HepG2 (cell line): ENCODE measurements at regions not wholly inside any gene's neighbourhood (a gene's known extent, or its start where the extent isn't known, plus 50 kb on each side); places are given as distances from the start of the nearest gene placed in this dataset.

ENCODE experiments used
- ATAC-seq: fragments of 200-7000 bp; cut with Tn5 transposase; 3 replicates; pipeline ENCODE4 v1.9.1; 2020; ENCODE audit warnings: mild to moderate bottlenecking, moderate library complexity
- BruUV-seq: library from RNA; stranded (reverse); fragments of 400-500 nt; replicated peaks from 2 replicates; lab custom pipeline; 2021; lab: Mats Ljungman, UMichigan
- CTCF ChIA-PET: fragments of 300-600 bp; formaldehyde crosslinking; extraction: SDS; loops from one replicate; lab custom pipeline; 2021; ENCODE audit warnings: low total read pairs, inconsistent platforms, low intra/inter-chr PET ratio; lab: Yijun Ruan, JAX
- POLR2A ChIA-PET: fragments of 350-600 bp; sonication (Branson Sonifier 250); formaldehyde crosslinking; loops from one replicate; lab custom pipeline; 2020; ENCODE audit warnings: antibody characterized with exemption, inconsistent platforms; lab: Yijun Ruan, JAX
- DNase-seq: peaks from one replicate; pipeline ENCODE4 v3.0.0-alpha.2; 2015; ENCODE audit warnings: low spot score
- FAIRE-seq: peaks from 3 replicates; lab custom pipeline; 2011; peaks lifted over from hg19 to GRCh38; lab: Jason Lieb, UNC
- H2AFZ ChIP-seq: one replicate; pipeline ENCODE4 v1.6.1; 2011; ENCODE audit warnings: low read length, inconsistent platforms
- H3K27ac ChIP-seq: fragments of 300-600 bp; 3 replicates; pipeline ENCODE4 v1.8.0; 2011; ENCODE audit warnings: mixed run types, mild to moderate bottlenecking, mixed read lengths, low read length, inconsistent platforms; ENCODE audit not compliant: insufficient read depth; ENCODE audit errors: extremely low read length
- H3K27me3 ChIP-seq, 2 experiments: fragments of 200-600 bp in 1 of 2; 2 replicates in 1 of 2; 3 replicates in 1 of 2; pipeline versions ENCODE4 v1.6.0 to v1.8.0; 2011; ENCODE audit warnings: low read length in 2 of 2, mild to moderate bottlenecking in 2 of 2, moderate library complexity in 2 of 2, inconsistent platforms in 1 of 2; ENCODE audit not compliant: insufficient read depth in 2 of 2, control insufficient read depth in 1 of 2
- H3K36me3 ChIP-seq, 2 experiments: fragments of 200-600 bp in 1 of 2; replicated peaks in 1 of 2; 2 replicates in 1 of 2; 3 replicates in 1 of 2; pipeline versions ENCODE4 v1.5.1 to v1.8.0; 2011; ENCODE audit warnings: low read length in 2 of 2, inconsistent platforms in 1 of 2; ENCODE audit not compliant: insufficient read depth in 2 of 2, control insufficient read depth in 1 of 2
- H3K4me1 ChIP-seq: 2 replicates; pipeline ENCODE4 v1.5.1; 2012; ENCODE audit warnings: low read length, inconsistent platforms; ENCODE audit not compliant: insufficient read depth
- H3K4me2 ChIP-seq: 2 replicates; pipeline ENCODE4 v1.6.0; 2011; ENCODE audit warnings: low read depth, low read length, inconsistent platforms
- H3K4me3 ChIP-seq, 3 experiments: fragments of 200-600 bp in 1 of 3; sonication (generic), shearing (Covaris generic) in 1 of 3; replicated peaks in 1 of 3; 2 replicates each; pipeline ENCODE4 v1.5.1; 2011 to 2016; ENCODE audit warnings: low read length in 3 of 3, inconsistent platforms in 2 of 3, low read depth in 2 of 3, mild to moderate bottlenecking in 2 of 3, control low read depth in 1 of 3, mixed read lengths in 1 of 3; ENCODE audit not compliant: insufficient read depth in 1 of 3
- H3K79me2 ChIP-seq: one replicate; pipeline ENCODE4 v1.6.1; 2011; ENCODE audit warnings: low read length, inconsistent platforms; ENCODE audit not compliant: insufficient read depth
- H3K9ac ChIP-seq: 2 replicates; pipeline ENCODE4 v1.6.0; 2011; ENCODE audit warnings: mild to moderate bottlenecking, low read depth, low read length, inconsistent platforms; ENCODE audit not compliant: insufficient read depth
- H3K9me3 ChIP-seq: 2 replicates; pipeline ENCODE4 v1.5.1; 2012; ENCODE audit warnings: mild to moderate bottlenecking, low read length
- H4K20me1 ChIP-seq: 2 replicates; pipeline ENCODE4 v1.6.0; 2011; ENCODE audit warnings: inconsistent platforms, mild to moderate bottlenecking, low read length, moderate library complexity; ENCODE audit not compliant: insufficient read depth
- BHLHE40 ChIP-seq: IDR thresholded peaks from 2 replicates; pipeline ENCODE4 v1.6.1; 2011; ENCODE audit warnings: low read length, improper control_type of control experiment
- JARID2 ChIP-seq: sonication (generic); formaldehyde crosslinking; IDR thresholded peaks from 2 replicates; pipeline ENCODE4 v1.8.1; 2023; ENCODE audit warnings: missing genetic modification reagents, inconsistent platforms; ENCODE audit not compliant: insufficient replicate concordance
- KMT2B ChIP-seq: IDR thresholded peaks from 2 replicates; pipeline ENCODE4 v1.6.1; 2016; ENCODE audit warnings: missing genetic modification reagents, missing compliant biosample characterization
- NKX3-1 ChIP-seq: sonication (generic); formaldehyde crosslinking; IDR thresholded peaks from 2 replicates; pipeline ENCODE4 v1.5.0; 2020; ENCODE audit warnings: missing genetic modification reagents
- ZFP41 ChIP-seq: sonication (generic); formaldehyde crosslinking; IDR thresholded peaks from 2 replicates; pipeline ENCODE4 v1.4.0; 2020; ENCODE audit warnings: mild to moderate bottlenecking, missing genetic modification reagents, borderline replicate concordance
- ZNF782 ChIP-seq: sonication (generic); formaldehyde crosslinking; IDR thresholded peaks from 2 replicates; pipeline ENCODE4 v1.4.0; 2020; ENCODE audit warnings: missing genetic modification reagents, mild to moderate bottlenecking, borderline replicate concordance
- WGBS: methylation state at CpG from one replicate; pipeline ENCODE4 v1.1.6; 2017; ENCODE audit warnings: low lambda C conversion rate; 5-methylcytosine and 5-hydroxymethylcytosine counted together
- in situ Hi-C: cut with HindIII; loops from 2 replicates; pipeline ENCODE4 v1.10.0; 2017; ENCODE audit warnings: low pct_unique_long_range_greater_than_20kb; ENCODE audit not compliant: extremely low pct_ligation_motif_present
- intact Hi-C: fragments of 100-400 bp; cut with micrococcal nuclease; formaldehyde crosslinking; loops from one replicate; pipeline ENCODE4 v1.10.0; 2022; ENCODE audit not compliant: unreplicated experiment
- TF ChIP-seq, protein P1 (sequence below): sonication (generic); formaldehyde crosslinking; IDR thresholded peaks from 2 replicates; pipeline ENCODE4 v1.8.0; 2022; ENCODE audit warnings: missing genetic modification reagents, mild to moderate bottlenecking, inconsistent platforms, borderline replicate concordance
- TF ChIP-seq, protein P2 (sequence below): sonication (generic); formaldehyde crosslinking; IDR thresholded peaks from 2 replicates; pipeline ENCODE4 v1.4.0; 2020; ENCODE audit warnings: missing genetic modification reagents

DNA sequence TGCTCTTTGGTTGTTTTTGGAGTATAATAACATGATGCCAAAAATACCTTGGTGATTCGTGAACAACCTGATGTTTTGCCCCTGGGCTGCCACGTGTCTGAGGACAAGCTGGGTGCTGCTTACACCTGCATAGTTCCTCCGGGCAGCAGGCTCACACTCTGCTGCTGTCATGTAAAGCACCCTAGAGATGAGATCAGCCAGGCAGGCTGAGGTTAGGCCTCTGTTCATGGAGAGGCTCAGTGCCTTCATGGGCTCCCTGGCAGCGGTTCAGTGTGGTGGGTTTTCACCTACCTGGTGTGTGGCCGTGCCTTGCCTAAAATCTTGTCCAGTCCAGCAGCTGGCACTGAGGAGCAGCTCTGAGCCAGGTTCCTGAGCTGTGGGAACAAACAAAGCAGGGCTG is 60.1 kb upstream of the TAGAP start:
- TF ChIP-seq NKX3-1 (no peak), ZNF782 (CRISPR knock-in tag) (no peak), JARID2 (CRISPR knock-in tag) (no peak), BHLHE40 (no peak), ZFP41 (CRISPR knock-in tag) (no peak), KMT2B (no peak)
- TF ChIP-seq, protein P1, sequence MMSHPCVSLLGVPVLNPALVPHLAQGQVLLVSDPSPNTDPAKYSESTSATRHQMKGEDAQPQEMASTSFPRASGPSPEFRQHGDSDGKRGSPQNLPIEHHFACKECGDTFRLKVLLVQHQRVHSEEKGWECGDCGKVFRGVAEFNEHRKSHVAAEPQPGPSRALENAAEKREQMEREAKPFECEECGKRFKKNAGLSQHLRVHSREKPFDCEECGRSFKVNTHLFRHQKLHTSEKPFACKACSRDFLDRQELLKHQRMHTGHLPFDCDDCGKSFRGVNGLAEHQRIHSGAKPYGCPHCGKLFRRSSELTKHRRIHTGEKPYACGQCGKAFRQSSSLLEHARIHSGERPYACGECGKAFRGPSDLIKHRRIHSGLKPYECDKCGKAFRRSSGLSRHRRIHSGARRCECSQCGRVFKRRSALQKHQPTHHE (CRISPR knock-in tag) = no peak
- TF ChIP-seq, protein P2, sequence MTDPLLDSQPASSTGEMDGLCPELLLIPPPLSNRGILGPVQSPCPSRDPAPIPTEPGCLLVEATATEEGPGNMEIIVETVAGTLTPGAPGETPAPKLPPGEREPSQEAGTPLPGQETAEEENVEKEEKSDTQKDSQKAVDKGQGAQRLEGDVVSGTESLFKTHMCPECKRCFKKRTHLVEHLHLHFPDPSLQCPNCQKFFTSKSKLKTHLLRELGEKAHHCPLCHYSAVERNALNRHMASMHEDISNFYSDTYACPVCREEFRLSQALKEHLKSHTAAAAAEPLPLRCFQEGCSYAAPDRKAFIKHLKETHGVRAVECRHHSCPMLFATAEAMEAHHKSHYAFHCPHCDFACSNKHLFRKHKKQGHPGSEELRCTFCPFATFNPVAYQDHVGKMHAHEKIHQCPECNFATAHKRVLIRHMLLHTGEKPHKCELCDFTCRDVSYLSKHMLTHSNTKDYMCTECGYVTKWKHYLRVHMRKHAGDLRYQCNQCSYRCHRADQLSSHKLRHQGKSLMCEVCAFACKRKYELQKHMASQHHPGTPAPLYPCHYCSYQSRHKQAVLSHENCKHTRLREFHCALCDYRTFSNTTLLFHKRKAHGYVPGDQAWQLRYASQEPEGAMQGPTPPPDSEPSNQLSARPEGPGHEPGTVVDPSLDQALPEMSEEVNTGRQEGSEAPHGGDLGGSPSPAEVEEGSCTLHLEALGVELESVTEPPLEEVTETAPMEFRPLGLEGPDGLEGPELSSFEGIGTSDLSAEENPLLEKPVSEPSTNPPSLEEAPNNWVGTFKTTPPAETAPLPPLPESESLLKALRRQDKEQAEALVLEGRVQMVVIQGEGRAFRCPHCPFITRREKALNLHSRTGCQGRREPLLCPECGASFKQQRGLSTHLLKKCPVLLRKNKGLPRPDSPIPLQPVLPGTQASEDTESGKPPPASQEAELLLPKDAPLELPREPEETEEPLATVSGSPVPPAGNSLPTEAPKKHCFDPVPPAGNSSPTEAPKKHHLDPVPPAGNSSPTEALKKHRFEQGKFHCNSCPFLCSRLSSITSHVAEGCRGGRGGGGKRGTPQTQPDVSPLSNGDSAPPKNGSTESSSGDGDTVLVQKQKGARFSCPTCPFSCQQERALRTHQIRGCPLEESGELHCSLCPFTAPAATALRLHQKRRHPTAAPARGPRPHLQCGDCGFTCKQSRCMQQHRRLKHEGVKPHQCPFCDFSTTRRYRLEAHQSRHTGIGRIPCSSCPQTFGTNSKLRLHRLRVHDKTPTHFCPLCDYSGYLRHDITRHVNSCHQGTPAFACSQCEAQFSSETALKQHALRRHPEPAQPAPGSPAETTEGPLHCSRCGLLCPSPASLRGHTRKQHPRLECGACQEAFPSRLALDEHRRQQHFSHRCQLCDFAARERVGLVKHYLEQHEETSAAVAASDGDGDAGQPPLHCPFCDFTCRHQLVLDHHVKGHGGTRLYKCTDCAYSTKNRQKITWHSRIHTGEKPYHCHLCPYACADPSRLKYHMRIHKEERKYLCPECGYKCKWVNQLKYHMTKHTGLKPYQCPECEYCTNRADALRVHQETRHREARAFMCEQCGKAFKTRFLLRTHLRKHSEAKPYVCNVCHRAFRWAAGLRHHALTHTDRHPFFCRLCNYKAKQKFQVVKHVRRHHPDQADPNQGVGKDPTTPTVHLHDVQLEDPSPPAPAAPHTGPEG (CRISPR knock-in tag) = no peak
- CTCF ChIA-PET = interaction anchor here (1.4 to 3.3 kb wide), 2 partner anchors 62 to 96 kb away, joined by 4 to 17 read pairs; no protein-coding TSS in a partner anchor
- H3K36me3 ChIP-seq = no peaks in the 10 kb centered on the region
- no peak overlapping the region for H3K4me2 ChIP-seq
- H3K27ac ChIP-seq = no peak overlapping the region
- ATAC-seq (no peak), FAIRE-seq (no peak), DNase-seq (no peak)
- H3K9me3 ChIP-seq = no peaks in the 10 kb centered on the region
- H3K4me1 ChIP-seq = peaks cover 17% of the 10 kb centered on the region; the same call in 1 of the 2 replicates
- WGBS = 0% methylated on average over 5 of the region's 5 CpGs
- intact Hi-C loops (loop anchor here (1.0 to 10.0 kb wide), 3 partner anchors 63 to 400 kb away; no protein-coding TSS in a partner anchor), in situ Hi-C loops (loop anchor here (5.0 to 25.0 kb wide), 2 partner anchors 63 to 393 kb away; partner anchors contain the start of gene TAGAP)
- no TSS peak for BruUV-seq
- no peaks in the 10 kb centered on the region; the same call in 1 of the 2 replicates for H4K20me1 ChIP-seq
- no peak overlapping the region for H3K9ac ChIP-seq
- no peak overlapping the region for H3K4me3 ChIP-seq
- H3K79me2 ChIP-seq = no peaks in the 10 kb centered on the region
- H2AFZ ChIP-seq = no peak overlapping the region
- POLR2A ChIA-PET = no interaction called here
- H3K27me3 ChIP-seq = peaks cover 3 to 48% of the 10 kb centered on the region in 2 experiments; a peak in 4 of 5 replicates
